HL-60 (cell line): ENCODE measurements at regions not wholly inside any gene's neighbourhood (a gene's known extent, or its start where the extent isn't known, plus 50 kb on each side); places are given as distances from the start of the nearest gene placed in this dataset.

Experiments used
- DNase-seq, 2 experiments: peaks; one replicate each; pipeline ENCODE4 v3.0.0-alpha.2; 2010 to 2020; ENCODE audit warnings: low read depth in 1 of 2, low spot score in 1 of 2
- H3K27ac ChIP-seq: fragments of 250-450 bp; sonication (Bioruptor Pico); replicated peaks from 2 replicates; pipeline ENCODE4 v1.5.1; 2020; ENCODE audit warnings: mild to moderate bottlenecking, moderate library complexity
- H3K27me3 ChIP-seq: fragments of 250-450 bp; sonication (Bioruptor Pico); 2 replicates; pipeline ENCODE4 v1.5.1; 2021; ENCODE audit warnings: mild to moderate bottlenecking, moderate library complexity; ENCODE audit not compliant: insufficient read depth, poor library complexity, severe bottlenecking
- H3K4me3 ChIP-seq: replicated peaks from 2 replicates; pipeline ENCODE4 v1.5.1; 2011; ENCODE audit warnings: mild to moderate bottlenecking, control low read depth, low read length; ENCODE audit not compliant: insufficient read depth
- CTCF ChIP-seq: IDR thresholded peaks from one replicate; pipeline ENCODE4 v1.5.1; 2011; ENCODE audit warnings: low read length, control low read depth, inconsistent platforms; ENCODE audit not compliant: insufficient read depth
- GABPA ChIP-seq: IDR thresholded peaks from 2 replicates; pipeline ENCODE4 v1.6.1; 2012; ENCODE audit warnings: low read depth
- POLR2AphosphoS5 ChIP-seq: IDR thresholded peaks from 2 replicates; pipeline ENCODE4 v1.6.1; 2012; ENCODE audit warnings: low read depth
- REST ChIP-seq: IDR thresholded peaks from 2 replicates; pipeline ENCODE4 v1.6.1; 2012; ENCODE audit warnings: low read depth; ENCODE audit not compliant: insufficient replicate concordance
- SPI1 ChIP-seq: IDR thresholded peaks from 2 replicates; pipeline ENCODE4 v1.6.1; 2012; ENCODE audit warnings: low read depth, mild to moderate bottlenecking, borderline replicate concordance

GRCh38 chr5:54862036-54862435 is 123.4 kb downstream of the ESM1 start:
- Histone ChIP-seq H3K4me3 (no peak overlapping the region), H3K27me3 (no peaks in the 10 kb centered on the region), H3K27ac (no peak overlapping the region)
- TF ChIP-seq SPI1 (no peak), POLR2AphosphoS5 (no peak), REST (no peak), CTCF (no peak), GABPA (no peak)
- no peak for DNase-seq

GRCh38 chr5:54861212-54861894 is 124.0 kb downstream of the ESM1 start:
- DNase-seq: no peak
- H3K27ac ChIP-seq: no peak overlapping the region
- TF ChIP-seq POLR2AphosphoS5: no peak
- no peak for TF ChIP-seq CTCF
- TF ChIP-seq SPI1: no peak
- TF ChIP-seq REST: no peak
- no peak for TF ChIP-seq GABPA
- no peaks in the 10 kb centered on the region for H3K27me3 ChIP-seq
- H3K4me3 ChIP-seq: no peak overlapping the region

GRCh38 chr5:54860321-54860720 is 125.1 kb downstream of the ESM1 start:
- no peak overlapping the region for H3K4me3 ChIP-seq
- no peak overlapping the region for H3K27ac ChIP-seq
- TF ChIP-seq CTCF (no peak), REST (no peak), POLR2AphosphoS5 (no peak), SPI1 (no peak), GABPA (no peak)
- DNase-seq: no peak
- H3K27me3 ChIP-seq: no peaks in the 10 kb centered on the region
